HepG2 (cell line): ENCODE measurements at regions not wholly inside any gene's neighbourhood (a gene's known extent, or its start where the extent isn't known, plus 50 kb on each side); places are given as distances from the start of the nearest gene placed in this dataset.

Experiments used
- ARID5B ChIP-seq: IDR thresholded peaks from 2 replicates; pipeline ENCODE4 v1.4.0; 2020; ENCODE audit warnings: mild to moderate bottlenecking, missing genetic modification reagents
- ARNT ChIP-seq: fragments of 450-650 bp; IDR thresholded peaks from 2 replicates; pipeline ENCODE4 v1.6.1; 2017
- GLI4 ChIP-seq: sonication (generic); formaldehyde crosslinking; IDR thresholded peaks from 2 replicates; pipeline ENCODE4 v1.5.1; 2020; ENCODE audit warnings: missing genetic modification reagents, mild to moderate bottlenecking, moderate library complexity, borderline replicate concordance
- GRHL1 ChIP-seq: sonication (generic); formaldehyde crosslinking; conservative IDR thresholded peaks from 2 replicates; pipeline ENCODE4 v1.8.0; 2022; ENCODE audit warnings: missing genetic modification reagents
- JARID2 ChIP-seq: sonication (generic); formaldehyde crosslinking; IDR thresholded peaks from 2 replicates; pipeline ENCODE4 v1.8.1; 2023; ENCODE audit warnings: missing genetic modification reagents, inconsistent platforms; ENCODE audit not compliant: insufficient replicate concordance
- KDM6A ChIP-seq: IDR thresholded peaks from 2 replicates; pipeline ENCODE4 v1.6.1; 2016; ENCODE audit warnings: low read depth
- MAF1 ChIP-seq: sonication (generic); formaldehyde crosslinking; IDR thresholded peaks from 2 replicates; pipeline ENCODE4 v1.5.0; 2020; ENCODE audit warnings: missing genetic modification reagents, borderline replicate concordance
- NFIB ChIP-seq: sonication (generic); formaldehyde crosslinking; IDR thresholded peaks from 2 replicates; pipeline ENCODE4 v1.9.0; 2021; ENCODE audit warnings: missing genetic modification reagents, mild to moderate bottlenecking, borderline replicate concordance
- RELA ChIP-seq: sonication (generic); formaldehyde crosslinking; IDR thresholded peaks from 2 replicates; pipeline ENCODE4 v1.4.0; 2020; ENCODE audit warnings: missing genetic modification reagents
- SALL2 ChIP-seq: sonication (generic); formaldehyde crosslinking; IDR thresholded peaks from 2 replicates; pipeline ENCODE4 v1.8.1; 2023; ENCODE audit warnings: mild to moderate bottlenecking, missing genetic modification reagents, inconsistent platforms
- SOX13 ChIP-seq, 3 experiments: fragments of 450-650 bp in 1 of 3; sonication (generic) in 1 of 3; formaldehyde crosslinking in 1 of 3; IDR thresholded peaks in 2 of 3; conservative IDR thresholded peaks in 1 of 3; 2 replicates each; pipeline versions ENCODE4 v1.5.0 to v1.6.1; 2016 to 2020; ENCODE audit warnings: antibody characterized with exemption in 1 of 3, mild to moderate bottlenecking in 1 of 3, missing compliant biosample characterization in 1 of 3, missing genetic modification reagents in 1 of 3, moderate library complexity in 1 of 3
- USF2 ChIP-seq, 2 experiments: sonication (generic) in 1 of 2; formaldehyde crosslinking in 1 of 2; IDR thresholded peaks; 2 replicates each; pipeline versions ENCODE4 v1.5.1 to v1.6.1; 2011 to 2020; ENCODE audit warnings: borderline replicate concordance in 1 of 2, low read depth in 1 of 2, low read length in 1 of 2, mild to moderate bottlenecking in 1 of 2, missing genetic modification reagents in 1 of 2, moderate library complexity in 1 of 2
- ZNF256 ChIP-seq: sonication (generic); formaldehyde crosslinking; conservative IDR thresholded peaks from 2 replicates; pipeline ENCODE4 v1.4.0; 2020; ENCODE audit warnings: missing genetic modification reagents
- ZNF354B ChIP-seq: sonication (generic); formaldehyde crosslinking; IDR thresholded peaks from 2 replicates; pipeline ENCODE4 v1.8.0; 2022; ENCODE audit warnings: mild to moderate bottlenecking, missing genetic modification reagents
- ZNF652 ChIP-seq: IDR thresholded peaks from 2 replicates; pipeline ENCODE4 v1.6.1; 2016; ENCODE audit warnings: low read depth, borderline replicate concordance
- ZNF691 ChIP-seq: sonication (generic); formaldehyde crosslinking; IDR thresholded peaks from 2 replicates; pipeline ENCODE4 v1.4.0; 2020; ENCODE audit warnings: missing genetic modification reagents, low read depth, mild to moderate bottlenecking, borderline replicate concordance
- ZNF703 ChIP-seq: sonication (generic); formaldehyde crosslinking; IDR thresholded peaks from 2 replicates; pipeline ENCODE4 v1.5.1; 2020; ENCODE audit warnings: missing genetic modification reagents, mild to moderate bottlenecking, moderate library complexity, borderline replicate concordance
- ZNF772 ChIP-seq: sonication (generic); formaldehyde crosslinking; IDR thresholded peaks from 2 replicates; pipeline ENCODE4 v1.5.0; 2020; ENCODE audit warnings: mild to moderate bottlenecking, missing genetic modification reagents
- ZSCAN20 ChIP-seq: sonication (generic); formaldehyde crosslinking; IDR thresholded peaks from 2 replicates; pipeline ENCODE4 v1.4.0; 2020; ENCODE audit warnings: missing genetic modification reagents, mild to moderate bottlenecking, borderline replicate concordance

- TF ChIP-seq ARID5B (CRISPR knock-in tag), result peak; percentile 90
- peak; percentile 71; the same call in 1 of the 2 replicates for TF ChIP-seq ZNF772 (CRISPR knock-in tag)
- peak; percentile 90 for TF ChIP-seq KDM6A (CRISPR knock-in tag)
- TF ChIP-seq MAF1 (CRISPR knock-in tag), result no peak
- no peak for TF ChIP-seq GRHL1 (CRISPR knock-in tag)
- TF ChIP-seq ZSCAN20 (CRISPR knock-in tag), result no peak
- 0 out of 2 replicates have a peak, but pooled peaks have one; percentile 37 for TF ChIP-seq RELA (CRISPR knock-in tag)
- TF ChIP-seq SALL2 (CRISPR knock-in tag), result 0 out of 2 replicates have a peak, but pooled peaks have one; percentile 45
- TF ChIP-seq ZNF652 (CRISPR knock-in tag), result no peak
- TF ChIP-seq NFIB, result no peak
- no peak; the same call in 1 of the 2 replicates for TF ChIP-seq SOX13 (IDR thresholded peaks at IDR 0.05)
- TF ChIP-seq SOX13 (CRISPR knock-in tag; conservative IDR thresholded peaks at IDR 0.05 in 1 of 2, IDR thresholded peaks at IDR 0.05 in 1 of 2), result peak in 1 of 2 experiments; percentile 88; a peak in 2 of 4 replicates
- no peak for TF ChIP-seq JARID2 (CRISPR knock-in tag)
- TF ChIP-seq USF2 (IDR thresholded peaks at IDR 0.05; ENCODE audit: low read depth, low read length), result no peak
- no peak for TF ChIP-seq USF2 (CRISPR knock-in tag; IDR thresholded peaks at IDR 0.05; ENCODE audit: borderline replicate concordance)
- no peak for TF ChIP-seq ZNF703
- no peak for TF ChIP-seq ZNF354B
- TF ChIP-seq ZNF256 (CRISPR knock-in tag), result no peak
- TF ChIP-seq GLI4 (CRISPR knock-in tag), result no peak
- TF ChIP-seq ZNF691 (CRISPR knock-in tag), result no peak; the same call in 1 of the 2 replicates
- no peak for TF ChIP-seq ARNT
Observed at GRCh38 chr10:78964952-78965633, 103.7 kb upstream of the ZMIZ1 start (continued).
